Osteoblast (primary cell): ENCODE measurements at regions not wholly inside any gene's neighbourhood (a gene's known extent, or its start where the extent isn't known, plus 50 kb on each side); places are given as distances from the start of the nearest gene placed in this dataset.

Experiments
- DNase-seq: peaks from one replicate; pipeline ENCODE4 v3.0.0; 2011; ENCODE audit warnings: low spot score, mixed read lengths; ENCODE audit not compliant: insufficient read length; ENCODE audit errors: missing footprints
- H2AFZ ChIP-seq: 2 replicates; pipeline ENCODE4 v1.6.0; 2011; ENCODE audit warnings: mild to moderate bottlenecking, low read length
- H3K27ac ChIP-seq: 2 replicates; pipeline ENCODE4 v1.5.1; 2011; ENCODE audit warnings: mild to moderate bottlenecking, low read depth, low read length, moderate library complexity
- H3K27me3 ChIP-seq: 2 replicates; pipeline ENCODE4 v1.6.0; 2012; ENCODE audit warnings: mild to moderate bottlenecking, control low read depth, inconsistent platforms, low read length, moderate library complexity; ENCODE audit not compliant: insufficient read depth
- H3K36me3 ChIP-seq: 2 replicates; pipeline ENCODE4 v1.5.1; 2011; ENCODE audit warnings: mild to moderate bottlenecking, low read length, control low read depth, moderate library complexity; ENCODE audit not compliant: insufficient read depth
- H3K4me1 ChIP-seq: 2 replicates; pipeline ENCODE4 v1.5.1; 2011; ENCODE audit warnings: mild to moderate bottlenecking, low read length, control low read depth, moderate library complexity; ENCODE audit not compliant: insufficient read depth
- H3K4me2 ChIP-seq: 2 replicates; pipeline ENCODE4 v1.6.0; 2011; ENCODE audit warnings: mild to moderate bottlenecking, low read length; ENCODE audit not compliant: insufficient read depth
- H3K4me3 ChIP-seq: fragments of 200-600 bp; sonication (generic); 3 replicates; pipeline ENCODE4 v1.5.1; 2012; ENCODE audit warnings: mild to moderate bottlenecking, low read length, inconsistent platforms; ENCODE audit not compliant: insufficient read depth
- H3K79me2 ChIP-seq: 2 replicates; pipeline ENCODE4 v1.6.0; 2012; ENCODE audit warnings: mild to moderate bottlenecking, low read length, control low read depth, inconsistent platforms; ENCODE audit not compliant: insufficient read depth
- H3K9me3 ChIP-seq: 2 replicates; pipeline ENCODE4 v1.5.1; 2011; ENCODE audit warnings: low read depth, low read length, control low read depth
- H4K20me1 ChIP-seq: 2 replicates; pipeline ENCODE4 v1.6.0; 2012; ENCODE audit warnings: mild to moderate bottlenecking, low read length, control low read depth; ENCODE audit not compliant: insufficient read depth
- CTCF ChIP-seq: IDR thresholded peaks from 2 replicates; pipeline ENCODE4 v1.5.1; 2011; ENCODE audit warnings: mild to moderate bottlenecking, low read depth, low read length, moderate library complexity; ENCODE audit errors: extremely low read depth

GRCh38 chr14:97718886-97719442, 921.8 kb downstream of the VRK1 start:
- Histone ChIP-seq H3K36me3 (no peaks in the 10 kb centered on the region), H3K79me2 (no peaks in the 10 kb centered on the region), H3K27me3 (no peaks in the 10 kb centered on the region), H2AFZ (no peak overlapping the region), H4K20me1 (no peaks in the 10 kb centered on the region), H3K4me2 (no peak overlapping the region), H3K4me3 (no peak overlapping the region), H3K9me3 (no peaks in the 10 kb centered on the region), H3K4me1 (no peaks in the 10 kb centered on the region), H3K27ac (no peak overlapping the region)
- DNase-seq = no peak
- no peak for TF ChIP-seq CTCF

- no peak overlapping the region for H2AFZ ChIP-seq
- no peak overlapping the region for H3K27ac ChIP-seq
- H4K20me1 ChIP-seq = no peaks in the 10 kb centered on the region
- no peaks in the 10 kb centered on the region for H3K4me1 ChIP-seq
- H3K36me3 ChIP-seq = no peaks in the 10 kb centered on the region
- no peaks in the 10 kb centered on the region for H3K9me3 ChIP-seq
- H3K79me2 ChIP-seq = no peaks in the 10 kb centered on the region
- no peak overlapping the region for H3K4me3 ChIP-seq
- H3K27me3 ChIP-seq = no peaks in the 10 kb centered on the region
- DNase-seq = no peak
- TF ChIP-seq CTCF = no peak
- no peak overlapping the region for H3K4me2 ChIP-seq
Observed at GRCh38 chr14:97719931-97720330, 922.7 kb downstream of the VRK1 start.

GRCh38 chr14:97723351-97723750, 926.2 kb downstream of the VRK1 start:
- H3K27me3 ChIP-seq = no peaks in the 10 kb centered on the region
- no peaks in the 10 kb centered on the region for H3K4me1 ChIP-seq
- H3K27ac ChIP-seq = no peak overlapping the region
- no peak overlapping the region for H2AFZ ChIP-seq
- no peaks in the 10 kb centered on the region for H4K20me1 ChIP-seq
- H3K36me3 ChIP-seq = no peaks in the 10 kb centered on the region
- no peak overlapping the region for H3K4me2 ChIP-seq
- DNase-seq = no peak
- no peaks in the 10 kb centered on the region for H3K79me2 ChIP-seq
- no peak overlapping the region for H3K4me3 ChIP-seq
- no peaks in the 10 kb centered on the region for H3K9me3 ChIP-seq
- no peak for TF ChIP-seq CTCF

GRCh38 chr14:97723819-97724218, 926.6 kb downstream of the VRK1 start:
- Histone ChIP-seq H2AFZ (no peak overlapping the region), H3K27me3 (no peaks in the 10 kb centered on the region), H3K27ac (no peak overlapping the region), H3K9me3 (no peaks in the 10 kb centered on the region), H4K20me1 (no peaks in the 10 kb centered on the region), H3K36me3 (no peaks in the 10 kb centered on the region), H3K4me1 (no peaks in the 10 kb centered on the region), H3K4me2 (no peak overlapping the region), H3K79me2 (no peaks in the 10 kb centered on the region), H3K4me3 (no peak overlapping the region)
- no peak for DNase-seq
- TF ChIP-seq CTCF = no peak
